ENCODE measurements at regions not wholly inside any gene's neighbourhood (a gene's known extent, or its start where the extent isn't known, plus 50 kb on each side); places are given as distances from the start of the nearest gene placed in this dataset.
"Not testable (repeated sequence)": the region's sequence is repeated elsewhere in the genome, so short reads cannot be mapped to it uniquely, and the experiment has no call there.

GRCh38 chr18:51531501-51531900 lies 334.0 kb upstream of the MEX3C start:
- no peak for DNase-seq

GRCh38 chr18:51537487-51537886 lies 340.0 kb upstream of the MEX3C start:
- no peak for DNase-seq

- DNase-seq: no peak
Measured at GRCh38 chr18:51540562-51540961, 343.1 kb upstream of the MEX3C start.

- no peak for DNase-seq
Measured at GRCh38 chr18:51541230-51541629, 343.7 kb upstream of the MEX3C start.

- DNase-seq: no peak
Measured at GRCh38 chr18:51543658-51544155, 346.2 kb upstream of the MEX3C start.

- no peak for DNase-seq
Measured at GRCh38 chr18:51545446-51545845, 348.0 kb upstream of the MEX3C start.

GRCh38 chr18:51559198-51559901 lies 361.9 kb upstream of the MEX3C start:
- no peak for DNase-seq

GRCh38 chr18:51559902-51560287 lies 362.4 kb upstream of the MEX3C start:
- no peak for DNase-seq

GRCh38 chr18:51561821-51562220 lies 364.3 kb upstream of the MEX3C start:
- no peak for DNase-seq

- no peak for DNase-seq
Measured at GRCh38 chr18:51562866-51563265, 365.4 kb upstream of the MEX3C start.

- DNase-seq: no peak
Measured at GRCh38 chr18:51563396-51563795, 365.9 kb upstream of the MEX3C start.

GRCh38 chr18:51568151-51568550 lies 370.7 kb upstream of the MEX3C start:
- DNase-seq: no peak

GRCh38 chr18:51569153-51569552 lies 371.7 kb upstream of the MEX3C start:
- DNase-seq: no peak

- no peak for DNase-seq
Measured at GRCh38 chr18:51569561-51569960, 372.1 kb upstream of the MEX3C start.

- DNase-seq: not testable (repeated sequence)
Measured at GRCh38 chr18:51570071-51570470, 372.6 kb upstream of the MEX3C start.

GRCh38 chr18:51573886-51574285 lies 376.4 kb upstream of the MEX3C start:
- not testable (repeated sequence) for DNase-seq

GRCh38 chr18:51575171-51575570 lies 377.7 kb upstream of the MEX3C start:
- DNase-seq: no peak

GRCh38 chr18:51578406-51578980 lies 381.0 kb upstream of the MEX3C start:
- no peak for DNase-seq

- no peak for DNase-seq
Measured at GRCh38 chr18:51580580-51580979, 383.1 kb upstream of the MEX3C start.

- DNase-seq: no peak
Measured at GRCh38 chr18:51582551-51582950, 385.1 kb upstream of the MEX3C start.

- DNase-seq: no peak
Measured at GRCh38 chr18:51588616-51589015, 391.1 kb upstream of the MEX3C start.

- DNase-seq: no peak
Measured at GRCh38 chr18:51593931-51594330, 396.4 kb upstream of the MEX3C start.

GRCh38 chr18:51603111-51603510 lies 405.6 kb upstream of the MEX3C start:
- no peak for DNase-seq

- no peak for DNase-seq
Measured at GRCh38 chr18:51603551-51603950, 406.1 kb upstream of the MEX3C start.

- DNase-seq: no peak
Measured at GRCh38 chr18:51610481-51610880, 413.0 kb upstream of the MEX3C start.
